HG02623 (cell line): ENCODE measurements at regions not wholly inside any gene's neighbourhood (a gene's known extent, or its start where the extent isn't known, plus 50 kb on each side); places are given as distances from the start of the nearest gene placed in this dataset.
"Not testable (repeated sequence)": the region's sequence is repeated elsewhere in the genome, so short reads cannot be mapped to it uniquely, and the experiment has no call there.

Source experiments
- ATAC-seq: cut with Tn5 transposase; IDR thresholded peaks from one replicate; pipeline ENCODE4 v1.9.1; 2021; ENCODE audit warnings: moderate library complexity; ENCODE audit not compliant: unreplicated experiment

GRCh38 chr13:23003446-23003845 is 177.3 kb upstream of the SGCG start:
- no peak for ATAC-seq

DNA sequence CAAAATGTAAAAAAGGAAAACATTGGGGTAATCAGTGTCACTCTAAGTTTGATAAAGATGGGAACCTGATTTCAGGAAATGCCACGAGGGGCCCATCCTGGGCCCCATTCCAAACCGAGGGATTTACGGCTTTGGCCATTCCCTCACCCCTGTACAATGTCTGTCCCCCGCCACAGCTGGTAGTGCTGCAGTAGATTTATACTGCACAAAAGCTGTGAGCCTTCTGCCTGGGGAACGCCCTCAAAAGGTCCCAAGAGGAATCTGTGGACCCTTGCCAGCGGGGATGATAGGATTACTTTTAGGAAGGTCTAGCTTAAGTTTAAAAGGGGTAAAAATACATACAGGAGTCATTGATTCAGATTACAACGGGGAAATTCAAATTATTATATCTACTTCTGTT is 173.4 kb upstream of the SGCG start:
- no peak for ATAC-seq

DNA sequence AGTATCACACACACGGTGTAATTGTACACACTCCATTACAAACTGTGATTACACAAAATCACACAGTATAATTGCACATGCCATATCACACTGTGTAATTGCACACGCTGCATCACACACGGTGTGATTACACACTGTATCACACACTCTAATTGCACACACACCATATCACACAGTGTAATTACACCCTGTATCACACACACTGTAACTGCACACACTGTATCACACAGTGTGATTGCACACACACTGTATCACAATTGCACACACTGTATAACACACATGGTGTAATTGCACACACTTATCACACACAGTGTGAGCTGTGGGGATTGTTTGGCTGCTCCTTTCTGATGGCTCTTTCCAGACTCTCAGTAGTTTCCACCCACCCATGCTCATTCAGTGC is 162.6 kb upstream of the SGCG start:
- ATAC-seq: no peak

DNA sequence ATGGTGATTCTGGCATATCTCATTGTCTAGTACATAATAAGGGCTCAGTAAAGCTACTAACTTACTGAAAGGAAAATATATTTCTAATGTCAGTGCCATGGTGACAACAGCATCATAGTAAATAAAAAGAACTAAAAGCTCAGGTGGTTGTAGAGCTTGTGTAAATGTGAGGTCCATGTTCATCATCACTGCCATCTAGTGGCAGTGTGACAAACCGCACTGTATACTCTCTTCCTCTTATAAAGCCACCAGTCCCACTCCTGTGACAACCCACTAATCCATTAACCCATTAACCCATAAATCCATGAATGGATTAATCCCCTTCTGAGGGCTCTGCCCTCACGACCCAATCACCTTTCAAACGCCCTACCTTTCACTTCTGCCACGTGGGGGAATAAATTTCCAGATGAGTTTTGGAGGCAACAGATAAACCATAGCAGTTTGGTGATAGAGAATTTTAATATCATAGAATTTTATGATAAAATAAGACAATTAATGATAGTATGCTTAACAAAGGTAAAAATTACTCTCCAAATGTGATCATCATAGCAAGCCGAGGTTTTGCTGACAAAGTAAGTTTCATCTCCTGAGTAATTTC is 160.4 kb upstream of the SGCG start:
- peak; percentile 98 for ATAC-seq

DNA sequence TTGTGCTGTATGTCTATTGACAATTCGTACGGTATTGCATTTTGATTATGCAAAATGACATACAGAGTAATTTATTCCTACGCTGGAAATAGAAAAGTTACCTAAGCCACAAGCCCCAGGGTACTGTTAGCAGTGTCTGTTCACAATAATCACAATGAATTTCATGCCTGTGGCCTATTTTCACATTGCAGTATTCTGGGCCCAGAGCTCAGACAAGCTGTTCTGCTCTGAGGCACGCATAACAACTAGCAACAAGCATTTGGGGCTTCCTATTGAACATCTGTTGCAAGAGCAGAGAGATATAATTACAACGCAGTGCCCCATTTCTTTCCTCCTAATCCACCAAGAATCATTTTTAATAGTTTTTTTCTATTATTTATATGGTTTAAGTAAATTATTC is 158.9 kb upstream of the SGCG start:
- no peak for ATAC-seq

DNA sequence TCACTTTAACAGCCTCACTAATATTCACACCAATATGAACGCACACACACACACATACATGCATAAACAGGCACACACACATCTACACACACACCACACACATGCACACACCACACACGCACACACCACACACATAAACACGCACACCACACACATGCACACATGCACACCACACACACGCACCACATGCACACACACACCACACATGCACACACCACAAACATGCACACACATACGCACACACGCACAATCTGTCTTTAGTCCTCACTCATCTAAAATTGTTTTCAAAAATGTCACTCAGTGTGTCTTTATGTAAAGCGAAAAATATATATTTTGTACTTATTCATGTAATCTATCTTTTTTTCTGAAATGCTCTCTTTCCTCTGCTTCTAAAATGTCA is 158.1 kb upstream of the SGCG start:
- no peak for ATAC-seq

- no peak for ATAC-seq
Measured at GRCh38 chr13:23025864-23026608, 154.7 kb upstream of the SGCG start.

DNA sequence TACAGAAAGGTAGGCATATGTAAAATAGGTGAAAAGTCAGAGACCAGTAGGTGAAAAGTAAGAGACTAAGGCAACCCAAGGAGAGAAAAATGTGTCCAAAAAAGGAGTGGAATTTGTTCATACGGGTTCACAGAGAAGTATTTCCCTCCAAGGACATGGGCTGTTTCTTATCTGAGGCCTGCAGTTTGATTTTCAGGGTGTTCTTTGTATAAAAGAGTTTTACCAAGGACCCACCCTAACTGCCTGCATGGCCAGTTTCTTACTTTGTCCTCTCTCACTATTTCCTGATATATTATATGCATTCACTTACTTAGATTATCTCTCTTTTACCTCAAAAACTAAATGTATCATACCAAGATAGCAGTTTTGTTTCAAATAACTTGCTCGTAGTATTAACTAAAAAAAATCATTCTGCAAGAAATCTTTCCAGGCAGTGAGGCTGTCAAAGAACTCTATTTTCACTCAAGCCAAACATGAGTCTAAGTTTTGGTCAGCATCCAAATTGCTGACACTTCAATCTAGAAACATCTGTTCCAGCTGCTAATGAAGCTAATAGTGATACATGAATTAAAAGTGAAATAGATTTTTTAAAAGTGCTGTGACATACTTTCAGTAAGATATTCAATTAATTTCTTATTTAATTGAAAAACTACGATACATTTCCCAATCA is 141.4 kb upstream of the SGCG start:
- ATAC-seq: no peak

DNA sequence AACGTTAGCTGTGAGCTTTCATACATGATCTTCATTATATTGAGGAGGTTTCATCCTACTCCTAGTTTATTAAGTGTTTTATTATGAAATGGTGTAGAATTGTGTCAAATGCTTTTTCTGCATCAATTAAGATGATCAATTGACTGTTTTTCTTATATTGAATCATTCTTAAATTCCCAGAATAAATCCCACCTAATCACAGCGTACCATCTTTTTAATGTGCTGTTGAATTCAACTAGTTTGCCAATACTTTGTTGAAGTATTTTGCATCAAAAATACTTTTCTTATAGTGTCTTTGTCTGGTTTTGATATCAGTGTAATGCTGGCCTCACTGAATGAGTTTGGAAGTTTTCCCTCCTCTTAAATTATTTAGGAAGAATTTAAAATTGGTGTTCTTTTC is 138.6 kb upstream of the SGCG start:
- ATAC-seq: no peak

DNA sequence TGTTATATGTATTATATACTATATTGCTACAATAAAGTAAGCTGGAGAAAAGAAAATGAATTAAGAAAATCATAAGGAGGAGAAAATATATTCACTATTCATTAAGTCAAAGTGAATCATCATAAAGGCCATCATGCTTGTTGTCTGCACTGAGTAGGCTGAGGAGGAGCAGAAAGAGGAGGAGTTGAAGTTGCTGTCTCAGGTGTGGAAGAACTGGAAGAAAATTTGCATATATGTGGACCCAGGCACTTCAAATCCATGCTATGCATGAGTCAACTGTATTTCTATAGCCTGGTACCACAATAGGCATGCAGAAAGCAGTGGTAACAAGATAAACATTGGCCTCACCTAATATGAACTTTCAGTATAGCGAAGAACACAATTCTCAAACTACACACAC is 135.9 kb upstream of the SGCG start:
- ATAC-seq: no peak

- ATAC-seq: no peak
Measured at GRCh38 chr13:23050126-23050525, 130.7 kb upstream of the SGCG start.

GRCh38 chr13:23053711-23054110 is 127.1 kb upstream of the SGCG start:
- not testable (repeated sequence) for ATAC-seq

GRCh38 chr13:23059173-23059572 is 121.6 kb upstream of the SGCG start:
- no peak for ATAC-seq

DNA sequence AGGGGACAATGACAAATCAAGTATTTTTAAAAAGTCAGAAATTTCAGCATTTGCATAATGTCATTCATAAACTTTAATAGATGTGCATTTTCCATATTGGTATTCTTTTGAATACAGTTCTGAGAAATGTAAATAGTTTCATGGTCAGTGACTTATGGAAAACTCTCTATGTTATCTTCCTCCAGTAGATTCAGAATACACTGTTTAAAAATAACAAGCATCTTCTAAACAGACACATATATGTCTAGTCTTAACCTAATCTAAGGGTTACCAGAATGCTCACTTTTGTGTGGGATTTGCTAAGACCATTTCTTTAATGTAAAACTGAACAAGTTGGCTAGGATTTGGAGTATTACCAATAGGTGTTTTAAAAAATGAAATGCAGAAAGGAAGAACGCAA is 119.8 kb upstream of the SGCG start:
- no peak for ATAC-seq

DNA sequence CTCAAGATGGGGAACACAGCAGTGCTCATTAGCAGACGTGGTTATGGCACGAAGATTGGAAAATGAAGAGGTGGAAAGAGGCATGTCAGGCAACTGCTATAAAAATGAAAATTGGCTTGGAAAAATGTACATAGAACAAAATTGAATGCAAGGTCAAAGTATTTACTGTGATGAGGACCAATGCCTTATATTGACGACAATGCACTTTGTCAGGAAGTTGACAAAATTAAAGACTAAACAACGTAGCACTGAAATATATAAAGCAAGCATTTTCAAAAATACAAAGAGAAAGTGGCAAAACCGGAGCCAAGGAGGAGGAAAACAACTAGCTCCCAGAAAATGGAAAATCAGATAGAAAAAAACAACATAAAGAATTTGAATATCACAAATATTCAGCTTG is 113.7 kb upstream of the SGCG start:
- no peak for ATAC-seq

DNA sequence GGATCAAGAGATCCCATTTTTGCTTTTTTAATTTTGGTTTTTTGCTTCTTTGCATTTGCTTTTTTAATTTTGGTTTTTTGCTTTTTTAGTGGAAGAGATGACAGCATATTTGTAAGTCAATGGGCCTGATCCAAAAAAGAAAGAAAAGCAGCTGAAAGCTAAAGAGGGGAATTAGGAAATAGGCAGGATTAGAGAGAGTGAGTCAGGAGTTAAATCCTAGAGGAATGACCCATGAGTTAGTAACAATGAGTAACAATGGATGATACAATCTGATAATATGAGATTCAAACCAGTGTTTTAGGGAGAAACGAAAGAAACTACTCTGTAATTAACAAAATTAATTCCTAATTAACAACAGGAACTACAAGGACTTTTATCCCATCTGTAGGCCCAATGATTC is 111.2 kb upstream of the SGCG start:
- no peak for ATAC-seq

DNA sequence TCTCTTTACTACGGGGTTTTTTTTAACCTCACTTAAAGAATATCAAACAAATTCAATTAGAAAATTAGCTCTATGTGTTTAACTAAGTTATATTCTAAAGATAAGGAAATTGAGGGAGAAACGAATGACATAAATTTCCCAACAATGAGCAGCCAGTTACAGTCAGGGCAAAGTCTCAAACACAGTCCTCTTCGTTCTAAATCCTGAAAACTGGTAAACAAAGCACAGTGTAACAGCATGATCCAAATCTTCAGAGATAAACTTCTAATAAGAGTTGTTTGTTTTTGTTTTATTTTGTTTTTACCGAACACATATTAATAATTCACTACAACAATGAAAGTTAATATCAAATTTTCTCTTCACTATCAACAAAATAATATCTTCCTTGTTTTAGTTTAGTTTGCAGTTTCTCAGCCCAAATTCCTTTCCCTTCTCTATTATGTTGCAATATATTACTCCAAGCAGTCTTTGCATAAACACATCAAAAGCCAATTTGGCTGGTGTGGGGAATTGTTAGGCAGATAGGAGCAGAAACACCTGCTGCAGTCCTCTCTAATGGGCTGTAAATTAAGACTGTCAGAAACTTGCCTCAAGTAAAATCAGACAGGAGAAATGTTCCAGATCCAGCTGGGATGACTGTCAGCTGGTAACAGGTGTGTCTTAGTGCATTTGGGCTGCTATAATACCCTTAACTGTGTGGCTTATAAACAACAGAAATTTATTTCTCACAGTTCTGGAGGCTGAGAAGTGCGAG is 106.5 kb upstream of the SGCG start:
- ATAC-seq: no peak

GRCh38 chr13:23081220-23081619 is 99.6 kb upstream of the SGCG start:
- ATAC-seq: no peak

GRCh38 chr13:23081901-23082300 is 98.9 kb upstream of the SGCG start:
- ATAC-seq: no peak

DNA sequence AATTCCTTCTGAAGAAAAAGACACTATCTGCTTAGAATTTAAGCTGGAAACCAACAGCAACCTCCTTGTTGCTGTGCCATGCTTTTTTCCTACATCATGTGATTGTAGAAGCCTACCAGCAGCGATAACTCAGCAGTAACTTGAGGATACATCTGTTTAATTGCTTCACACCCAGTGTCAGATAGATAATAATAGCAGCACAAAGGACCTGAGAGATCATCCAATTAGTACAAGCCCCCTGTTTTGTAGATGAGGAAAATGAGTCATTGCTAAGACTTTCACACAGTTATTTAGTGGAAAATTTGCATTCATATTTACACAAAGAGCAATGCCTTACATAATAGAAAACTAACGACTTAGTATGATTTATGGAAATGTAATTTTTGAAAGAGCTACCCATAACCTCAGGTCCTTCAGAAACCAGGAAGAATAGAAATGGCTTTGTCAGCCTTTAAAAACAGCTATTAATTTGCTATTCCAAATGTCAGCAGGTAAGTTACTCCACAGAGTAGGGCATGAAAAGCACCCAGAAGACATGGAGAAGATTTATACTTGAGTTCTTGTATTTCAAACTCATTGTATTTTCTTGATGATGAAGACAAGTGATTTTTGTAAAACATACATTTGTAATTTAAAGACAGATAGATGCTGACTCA is 93.7 kb upstream of the SGCG start:
- ATAC-seq: no peak

DNA sequence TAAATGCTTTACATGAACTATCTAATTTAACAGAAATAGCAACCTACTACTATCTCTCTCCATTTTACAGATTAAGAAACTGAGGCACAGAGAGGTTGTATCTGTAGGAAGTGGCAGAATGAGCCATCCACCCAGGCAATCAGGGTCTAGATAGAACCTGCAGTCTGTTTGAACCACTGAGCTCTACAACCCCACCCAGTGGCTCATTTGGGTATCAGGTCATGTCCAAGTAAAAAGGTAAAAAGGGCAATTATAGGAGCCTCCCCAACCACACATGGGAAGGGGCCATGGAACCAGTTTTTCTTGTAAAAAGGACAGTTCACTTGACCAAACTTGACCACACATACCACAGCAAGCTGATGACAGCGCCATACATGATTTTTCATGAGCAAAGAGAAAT is 92.9 kb upstream of the SGCG start:
- ATAC-seq: no peak
